Mesodermal cell (in vitro differentiated cells): ENCODE measurements at regions not wholly inside any gene's neighbourhood (a gene's known extent, or its start where the extent isn't known, plus 50 kb on each side); places are given as distances from the start of the nearest gene placed in this dataset.
A peak's percentile ranks its signal among the peaks of the same experiment; 100 is the strongest.

Experiments
- H3K27ac ChIP-seq: 2 replicates; pipeline ENCODE4 v1.7.0; 2013; ENCODE audit warnings: mild to moderate bottlenecking, low read depth, low read length, moderate library complexity; ENCODE audit not compliant: severe bottlenecking
- H3K36me3 ChIP-seq: 2 replicates; pipeline ENCODE4 v1.7.1; 2013; ENCODE audit warnings: mild to moderate bottlenecking, low read length, moderate library complexity; ENCODE audit not compliant: control insufficient read depth, insufficient read depth
- H3K4me1 ChIP-seq: one replicate; pipeline ENCODE4 v1.7.1; 2013; ENCODE audit warnings: mild to moderate bottlenecking, low read length; ENCODE audit not compliant: insufficient read depth, control insufficient read depth, poor library complexity, severe bottlenecking
- H3K4me3 ChIP-seq: 2 replicates; pipeline ENCODE4 v1.7.0; 2013; ENCODE audit warnings: low read length, control low read depth, mild to moderate bottlenecking; ENCODE audit not compliant: insufficient read depth, poor library complexity, severe bottlenecking; ENCODE audit errors: extremely low read depth
- H3K9me3 ChIP-seq: 2 replicates; pipeline ENCODE4 v1.7.1; 2013; ENCODE audit warnings: mild to moderate bottlenecking, low read length, moderate library complexity; ENCODE audit not compliant: control insufficient read depth
- WGBS, 2 experiments: methylation state at CpG; one replicate each; pipeline ENCODE4 v1.1.5; 2013; ENCODE audit warnings: missing lambda C conversion rate in 2 of 2; ENCODE audit not compliant: insufficient coverage in 2 of 2; 5-methylcytosine and 5-hydroxymethylcytosine counted together

DNA sequence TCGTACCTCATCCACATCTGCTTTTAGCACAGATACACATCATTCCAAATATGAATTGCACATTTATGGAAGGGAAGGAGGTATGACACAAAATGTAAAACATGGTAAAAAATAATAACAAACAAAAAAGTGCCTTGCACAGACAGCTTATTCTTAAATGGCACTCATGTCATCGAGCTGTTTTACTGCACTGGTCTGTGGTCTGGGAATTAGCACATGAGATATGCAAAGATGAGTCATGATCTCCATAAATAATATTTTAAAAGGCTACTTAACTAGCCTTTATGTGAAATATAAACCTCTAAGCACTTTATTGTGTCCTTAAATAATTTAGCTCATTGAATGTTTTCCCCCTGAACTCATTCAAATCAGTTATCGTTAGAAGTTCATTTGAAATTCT lies 142.2 kb upstream of the ZNF385D start:
- H3K27ac ChIP-seq: no peak overlapping the region
- no peak overlapping the region for H3K4me3 ChIP-seq
- no peaks in the 10 kb centered on the region for H3K36me3 ChIP-seq
- no peaks in the 10 kb centered on the region for H3K9me3 ChIP-seq
- no CpG with 5 or more reads among the region's 3 CpGs for WGBS, 2 experiments
- H3K4me1 ChIP-seq: no peaks in the 10 kb centered on the region

GRCh38 chr3:21894459-21895340 lies 143.7 kb upstream of the ZNF385D start:
- H3K9me3 ChIP-seq: no peaks in the 10 kb centered on the region
- no peak overlapping the region for H3K4me3 ChIP-seq
- WGBS, 2 experiments: 90 to 100% methylated on average over 1 to 2 of the region's 3 CpGs
- no peak overlapping the region for H3K27ac ChIP-seq
- no peaks in the 10 kb centered on the region for H3K36me3 ChIP-seq
- H3K4me1 ChIP-seq: no peaks in the 10 kb centered on the region

DNA sequence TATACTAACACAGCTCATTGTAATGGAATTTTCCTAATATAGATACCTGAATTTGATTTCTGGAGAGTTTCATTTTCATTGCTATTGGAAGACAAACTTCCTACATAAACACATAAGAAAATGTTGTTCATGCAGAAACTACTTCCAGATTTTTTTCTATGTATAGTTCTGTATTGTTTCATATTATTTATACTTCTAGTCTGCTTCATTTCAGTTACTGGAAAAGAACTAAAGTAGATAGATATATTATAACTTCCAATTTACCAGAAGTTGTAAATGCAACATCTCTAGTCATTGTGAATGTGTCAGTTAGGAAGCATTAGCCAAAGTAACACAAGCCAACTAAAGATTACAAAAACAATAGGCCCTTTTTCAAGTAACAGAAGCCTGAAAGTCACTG lies 147.3 kb upstream of the ZNF385D start:
- Histone ChIP-seq H3K4me3 (no peak overlapping the region), H3K9me3 (no peaks in the 10 kb centered on the region), H3K27ac (no peak overlapping the region), H3K4me1 (no peaks in the 10 kb centered on the region), H3K36me3 (no peaks in the 10 kb centered on the region)

- H3K4me3 ChIP-seq: no peak overlapping the region
- WGBS, 2 experiments: 85 to 100% methylated on average over 1 to 4 of the region's 4 CpGs
- H3K27ac ChIP-seq: no peak overlapping the region
- no peaks in the 10 kb centered on the region for H3K9me3 ChIP-seq
- no peaks in the 10 kb centered on the region for H3K36me3 ChIP-seq
- no peaks in the 10 kb centered on the region for H3K4me1 ChIP-seq
These were observed 150.5 kb upstream of the ZNF385D start for GRCh38 chr3:21901484-21901883.

- WGBS, 2 experiments: no CpG with 5 or more reads among the region's 4 CpGs
- Histone ChIP-seq H3K27ac (no peak overlapping the region), H3K4me3 (no peak overlapping the region), H3K9me3 (no peaks in the 10 kb centered on the region), H3K36me3 (no peaks in the 10 kb centered on the region), H3K4me1 (no peaks in the 10 kb centered on the region)
These were observed 151.9 kb upstream of the ZNF385D start for GRCh38 chr3:21902956-21903355.

GRCh38 chr3:21909096-21909495 lies 158.1 kb upstream of the ZNF385D start:
- no peak overlapping the region for H3K27ac ChIP-seq
- WGBS, 2 experiments: 90 to 100% methylated on average over 3 of the region's 3 CpGs

GRCh38 chr3:21912711-21913110 lies 161.7 kb upstream of the ZNF385D start:
- 100% methylated on average over 1 of the region's 1 CpG; no CpG with 5 or more reads in 1 of the 2 experiments for WGBS, 2 experiments
- Histone ChIP-seq H3K27ac (no peak overlapping the region), H3K36me3 (no peaks in the 10 kb centered on the region), H3K9me3 (no peaks in the 10 kb centered on the region), H3K4me3 (no peak overlapping the region), H3K4me1 (peaks cover 4% of the 10 kb centered on the region)

More at GRCh38 chr3:21909096-21909495, 158.1 kb upstream of the ZNF385D start:
- Histone ChIP-seq H3K4me1 (peaks cover 4% of the 10 kb centered on the region), H3K9me3 (no peaks in the 10 kb centered on the region), H3K36me3 (no peaks in the 10 kb centered on the region), H3K4me3 (no peak overlapping the region)

DNA sequence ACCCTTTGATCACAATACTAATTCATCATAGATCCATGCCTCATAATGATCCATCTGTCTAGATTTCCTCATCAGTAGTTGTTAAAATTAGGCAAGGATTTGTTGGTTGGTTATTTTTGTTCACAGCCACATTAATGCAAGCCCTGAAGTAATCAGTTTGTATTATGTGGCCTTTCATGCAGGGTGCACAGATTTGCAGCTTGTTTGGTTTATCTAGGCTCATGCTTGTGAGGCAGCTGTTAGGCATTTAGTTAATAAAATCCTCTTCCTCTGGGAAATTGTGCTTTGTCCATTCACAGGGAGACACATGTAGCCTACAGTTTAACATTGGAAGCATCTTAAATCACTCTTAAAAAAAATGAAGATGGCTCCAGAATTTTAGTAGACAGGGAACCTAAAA lies 162.8 kb upstream of the ZNF385D start:
- Histone ChIP-seq H3K27ac (no peak overlapping the region), H3K4me1 (peaks cover 4% of the 10 kb centered on the region), H3K36me3 (no peaks in the 10 kb centered on the region), H3K4me3 (no peak overlapping the region), H3K9me3 (no peaks in the 10 kb centered on the region)

DNA sequence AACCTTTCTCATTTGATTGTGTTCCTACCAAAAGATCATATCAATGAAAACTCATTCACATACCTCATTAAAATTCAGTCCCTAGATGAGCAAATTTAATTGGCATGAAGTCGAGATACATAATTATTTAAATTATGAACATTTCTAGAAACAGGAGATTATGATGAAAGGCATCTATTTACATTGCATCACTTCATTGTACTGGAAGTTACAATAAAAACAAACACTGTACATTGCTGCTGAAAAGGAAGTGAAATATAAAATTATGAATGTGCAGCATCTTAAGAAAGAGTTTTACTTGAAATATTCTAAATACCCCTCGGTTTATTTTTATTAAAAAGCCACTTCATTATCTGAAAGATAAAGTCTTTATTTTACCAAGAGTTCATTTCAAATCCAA lies 163.4 kb upstream of the ZNF385D start:
- WGBS, 2 experiments: no CpG with 5 or more reads among the region's 2 CpGs
- Histone ChIP-seq H3K9me3 (no peaks in the 10 kb centered on the region), H3K27ac (no peak overlapping the region), H3K4me1 (peaks cover 9% of the 10 kb centered on the region), H3K4me3 (no peak overlapping the region), H3K36me3 (no peaks in the 10 kb centered on the region)

DNA sequence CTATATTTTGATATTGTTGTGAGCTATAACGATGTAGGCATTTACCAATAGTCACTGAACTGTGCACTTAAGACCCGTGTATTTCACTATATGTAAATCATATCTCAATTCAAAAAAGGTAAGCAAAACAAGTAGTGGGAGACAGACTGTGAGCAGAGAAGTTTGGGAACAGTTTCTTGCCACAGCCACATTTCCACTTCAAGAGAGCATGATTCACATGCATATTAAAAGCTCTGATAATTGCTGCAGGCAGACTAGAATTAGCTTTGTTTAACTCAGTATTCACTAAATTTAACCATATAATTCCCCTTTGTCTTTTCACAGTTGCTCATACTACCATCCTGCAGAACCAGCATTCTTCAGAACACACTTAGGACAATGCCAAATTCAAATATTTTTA lies 168.4 kb upstream of the ZNF385D start:
- no peaks in the 10 kb centered on the region for H3K36me3 ChIP-seq
- H3K9me3 ChIP-seq: no peaks in the 10 kb centered on the region
- H3K4me1 ChIP-seq: peaks cover 10% of the 10 kb centered on the region
- peak overlapping the region; percentile 65 for H3K27ac ChIP-seq
- no peak overlapping the region for H3K4me3 ChIP-seq
- WGBS, 2 experiments: no CpG with 5 or more reads among the region's 2 CpGs

DNA sequence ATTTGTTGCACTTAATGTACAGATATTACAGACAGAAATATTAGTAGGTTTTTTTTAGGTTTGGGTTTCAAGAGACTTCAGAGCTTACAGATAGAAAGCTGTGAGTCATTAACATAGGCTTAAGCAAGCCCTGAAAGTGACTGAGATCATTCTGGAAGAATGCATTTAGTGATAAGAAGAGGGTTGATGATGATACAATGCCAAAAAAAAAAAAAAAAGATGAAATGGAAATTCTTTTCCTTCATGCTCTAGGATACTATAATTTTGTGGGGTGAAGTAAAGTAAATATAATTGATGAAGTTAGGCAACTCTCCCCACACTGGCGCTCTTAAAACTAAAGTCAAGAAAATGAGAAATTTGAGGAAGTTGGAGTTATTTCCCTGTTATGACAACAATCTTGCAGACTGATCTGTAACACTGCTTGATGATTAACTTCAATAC lies 169.4 kb upstream of the ZNF385D start:
- H3K9me3 ChIP-seq: no peaks in the 10 kb centered on the region
- no peaks in the 10 kb centered on the region for H3K36me3 ChIP-seq
- no CpG with 5 or more reads among the region's 1 CpG for WGBS, 2 experiments
- peak overlapping the region; percentile 65 for H3K27ac ChIP-seq
- H3K4me3 ChIP-seq: no peak overlapping the region
- H3K4me1 ChIP-seq: peaks cover 10% of the 10 kb centered on the region
